Liver (tissue), 7 donors: ENCODE measurements at regions not wholly inside any gene's neighbourhood (a gene's known extent, or its start where the extent isn't known, plus 50 kb on each side); places are given as distances from the start of the nearest gene placed in this dataset.

Source experiments
- DNase-seq: peaks from one replicate; pipeline ENCODE4 v3.0.0-alpha.2; 2017; ENCODE audit warnings: low spot score
- H3K27ac ChIP-seq, 2 donors: one replicate each; pipeline ENCODE4 v1.7.0; 2013; ENCODE audit warnings: inconsistent platforms in 2 of 2, low read length in 2 of 2, control low read depth in 1 of 2, low read depth in 1 of 2, mild to moderate bottlenecking in 1 of 2
- H3K27me3 ChIP-seq, 4 donors: one replicate each; pipeline versions ENCODE4 v1.6.1 to v1.7.0; 2013; ENCODE audit warnings: low read length in 3 of 4, inconsistent platforms in 1 of 4, mild to moderate bottlenecking in 1 of 4, moderate library complexity in 1 of 4; ENCODE audit not compliant: control insufficient read depth in 4 of 4, insufficient read depth in 4 of 4
- H3K36me3 ChIP-seq, 4 donors: one replicate each; pipeline versions ENCODE4 v1.6.1 to v1.7.0; 2013; ENCODE audit warnings: low read length in 3 of 4, mild to moderate bottlenecking in 3 of 4, low read depth in 1 of 4, moderate library complexity in 1 of 4; ENCODE audit not compliant: control insufficient read depth in 4 of 4, insufficient read depth in 3 of 4
- H3K4me1 ChIP-seq, 4 donors: one replicate each; pipeline versions ENCODE4 v1.6.1 to v1.7.0; 2013; ENCODE audit warnings: low read length in 3 of 4, mild to moderate bottlenecking in 3 of 4, moderate library complexity in 1 of 4; ENCODE audit not compliant: control insufficient read depth in 4 of 4, insufficient read depth in 4 of 4
- H3K4me3 ChIP-seq, 3 donors: one replicate each; pipeline versions ENCODE4 v1.6.1 to v1.7.0; 2013; ENCODE audit warnings: low read length in 3 of 3, control low read depth in 1 of 3, low read depth in 1 of 3, mild to moderate bottlenecking in 1 of 3
- H3K9ac ChIP-seq, 2 donors: one replicate each; pipeline ENCODE4 v1.7.0; 2013; ENCODE audit warnings: low read length in 2 of 2, mild to moderate bottlenecking in 2 of 2, moderate library complexity in 2 of 2, control low read depth in 1 of 2, low read depth in 1 of 2
- H3K9me3 ChIP-seq, 4 donors: one replicate each; pipeline versions ENCODE4 v1.6.1 to v1.7.0; 2013; ENCODE audit warnings: low read length in 3 of 4; ENCODE audit not compliant: control insufficient read depth in 4 of 4
- ATF3 ChIP-seq: IDR thresholded peaks from 2 replicates; pipeline ENCODE4 v1.6.1; 2016; ENCODE audit warnings: antibody characterized with exemption
- EGR1 ChIP-seq, 2 donors: IDR thresholded peaks; 2 replicates each; pipeline ENCODE4 v1.6.1; 2016 to 2018; ENCODE audit warnings: antibody characterized with exemption in 2 of 2, low read depth in 2 of 2
- FOXA1 ChIP-seq: IDR thresholded peaks from 2 replicates; pipeline ENCODE4 v1.6.1; 2016; ENCODE audit warnings: antibody characterized with exemption
- FOXA2 ChIP-seq: IDR thresholded peaks from 2 replicates; pipeline ENCODE4 v1.6.1; 2016; ENCODE audit warnings: antibody characterized with exemption
- JUND ChIP-seq, 2 donors: IDR thresholded peaks; 2 replicates each; pipeline ENCODE4 v1.6.1; 2016; ENCODE audit warnings: antibody characterized with exemption in 2 of 2
- NR2F2 ChIP-seq: IDR thresholded peaks from 2 replicates; pipeline ENCODE4 v1.6.1; 2016; ENCODE audit warnings: antibody characterized with exemption
- RAD21 ChIP-seq, 2 donors: IDR thresholded peaks; 2 replicates each; pipeline ENCODE4 v1.6.1; 2016; ENCODE audit warnings: antibody characterized with exemption in 2 of 2, mild to moderate bottlenecking in 2 of 2
- REST ChIP-seq: IDR thresholded peaks from 2 replicates; pipeline ENCODE4 v1.6.1; 2016; ENCODE audit warnings: antibody characterized with exemption, mild to moderate bottlenecking
- RXRA ChIP-seq, 2 donors: IDR thresholded peaks; 2 replicates each; pipeline ENCODE4 v1.6.1; 2017 to 2018; ENCODE audit warnings: antibody characterized with exemption in 2 of 2, mild to moderate bottlenecking in 1 of 2
- SP1 ChIP-seq: IDR thresholded peaks from 2 replicates; pipeline ENCODE4 v1.6.1; 2018; ENCODE audit warnings: antibody characterized with exemption, mild to moderate bottlenecking
- TAF1 ChIP-seq: conservative IDR thresholded peaks from 2 replicates; pipeline ENCODE4 v1.6.1; 2016; ENCODE audit warnings: antibody characterized with exemption, mild to moderate bottlenecking
- YY1 ChIP-seq: IDR thresholded peaks from 2 replicates; pipeline ENCODE4 v1.6.1; 2016; ENCODE audit warnings: antibody characterized with exemption, mild to moderate bottlenecking
- ZBTB33 ChIP-seq: IDR thresholded peaks from 2 replicates; pipeline ENCODE4 v1.6.1; 2016; ENCODE audit warnings: antibody characterized with exemption
- WGBS: extraction: QIAGEN DNeasy Blood & Tissue Kit; methylation state at CpG from one replicate; pipeline ENCODE4 v1.1.7; 2013; 5-methylcytosine and 5-hydroxymethylcytosine counted together
- donor health status: healthy.
- donor health status: healthy.
- donor health status: healthy.
- donor health status: healthy.

- no peak overlapping the region for H3K4me3 ChIP-seq
- no peak overlapping the region for H3K27ac ChIP-seq
- no peaks in the 10 kb centered on the region for H3K36me3 ChIP-seq
- H3K9ac ChIP-seq: no peak overlapping the region
- no peak for DNase-seq
- TF ChIP-seq YY1 (no peak), SP1 (no peak), NR2F2 (no peak), ATF3 (no peak), ZBTB33 (no peak), REST (no peak)
- no peaks in the 10 kb centered on the region for H3K27me3 ChIP-seq
- WGBS: 83% methylated on average over 4 of the region's 4 CpGs
- no peaks in the 10 kb centered on the region for H3K4me1 ChIP-seq
- H3K9me3 ChIP-seq: no peaks in the 10 kb centered on the region
These were observed 145.3 kb upstream of the OTOS start for GRCh38 chr2:240285725-240286124.

- WGBS: 81% methylated on average over 6 of the region's 6 CpGs
- Histone ChIP-seq H3K27ac (no peak overlapping the region), H3K4me3 (no peak overlapping the region), H3K27me3 (no peaks in the 10 kb centered on the region), H3K36me3 (no peaks in the 10 kb centered on the region), H3K9ac (no peak overlapping the region), H3K9me3 (no peaks in the 10 kb centered on the region), H3K4me1 (no peaks in the 10 kb centered on the region)
- DNase-seq: no peak
- TF ChIP-seq JUND (IDR thresholded peaks at IDR 0.05) (no peak), ATF3 (no peak), RXRA (IDR thresholded peaks at IDR 0.05) (no peak), ZBTB33 (no peak), EGR1 (IDR thresholded peaks at IDR 0.05; ENCODE audit: low read depth in 2 of 2) (no peak), FOXA2 (no peak), TAF1 (no peak), FOXA1 (no peak), RAD21 (IDR thresholded peaks at IDR 0.05) (no peak)
These were observed 146.1 kb upstream of the OTOS start for GRCh38 chr2:240286596-240286995.
